ENCODE measurements at regions not wholly inside any gene's neighbourhood (a gene's known extent, or its start where the extent isn't known, plus 50 kb on each side); places are given as distances from the start of the nearest gene placed in this dataset.

DNA sequence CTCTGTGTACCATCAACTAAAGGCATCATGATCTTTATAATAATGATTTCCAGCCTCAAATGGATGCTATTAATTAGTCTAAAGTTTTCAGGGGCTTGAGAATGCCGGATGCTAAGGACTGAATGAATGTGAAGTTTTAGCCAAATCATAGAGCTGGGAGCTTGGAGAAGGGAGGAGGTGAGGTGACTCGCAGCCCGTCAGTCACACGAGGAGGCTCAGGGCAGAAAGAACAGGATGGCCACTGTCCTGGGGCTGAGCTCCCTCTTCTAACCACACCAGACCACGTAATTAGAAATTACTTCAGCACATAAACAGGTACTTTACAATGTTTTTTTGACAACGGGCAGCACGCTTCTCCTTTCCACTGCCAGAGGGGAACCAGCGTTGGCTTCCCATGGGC is 222.6 kb downstream of the NPR3 start:
- TF ChIP-seq, protein P1, sequence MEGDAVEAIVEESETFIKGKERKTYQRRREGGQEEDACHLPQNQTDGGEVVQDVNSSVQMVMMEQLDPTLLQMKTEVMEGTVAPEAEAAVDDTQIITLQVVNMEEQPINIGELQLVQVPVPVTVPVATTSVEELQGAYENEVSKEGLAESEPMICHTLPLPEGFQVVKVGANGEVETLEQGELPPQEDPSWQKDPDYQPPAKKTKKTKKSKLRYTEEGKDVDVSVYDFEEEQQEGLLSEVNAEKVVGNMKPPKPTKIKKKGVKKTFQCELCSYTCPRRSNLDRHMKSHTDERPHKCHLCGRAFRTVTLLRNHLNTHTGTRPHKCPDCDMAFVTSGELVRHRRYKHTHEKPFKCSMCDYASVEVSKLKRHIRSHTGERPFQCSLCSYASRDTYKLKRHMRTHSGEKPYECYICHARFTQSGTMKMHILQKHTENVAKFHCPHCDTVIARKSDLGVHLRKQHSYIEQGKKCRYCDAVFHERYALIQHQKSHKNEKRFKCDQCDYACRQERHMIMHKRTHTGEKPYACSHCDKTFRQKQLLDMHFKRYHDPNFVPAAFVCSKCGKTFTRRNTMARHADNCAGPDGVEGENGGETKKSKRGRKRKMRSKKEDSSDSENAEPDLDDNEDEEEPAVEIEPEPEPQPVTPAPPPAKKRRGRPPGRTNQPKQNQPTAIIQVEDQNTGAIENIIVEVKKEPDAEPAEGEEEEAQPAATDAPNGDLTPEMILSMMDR (IDR thresholded peaks at IDR 0.05; ENCODE audit: low read length): no peak
- TF ChIP-seq EZH2 (optimal IDR thresholded peaks at IDR 0.05; ENCODE audit: low read depth, low read length): no peak
